ENCODE measurements at regions not wholly inside any gene's neighbourhood (a gene's known extent, or its start where the extent isn't known, plus 50 kb on each side); places are given as distances from the start of the nearest gene placed in this dataset.

DNA sequence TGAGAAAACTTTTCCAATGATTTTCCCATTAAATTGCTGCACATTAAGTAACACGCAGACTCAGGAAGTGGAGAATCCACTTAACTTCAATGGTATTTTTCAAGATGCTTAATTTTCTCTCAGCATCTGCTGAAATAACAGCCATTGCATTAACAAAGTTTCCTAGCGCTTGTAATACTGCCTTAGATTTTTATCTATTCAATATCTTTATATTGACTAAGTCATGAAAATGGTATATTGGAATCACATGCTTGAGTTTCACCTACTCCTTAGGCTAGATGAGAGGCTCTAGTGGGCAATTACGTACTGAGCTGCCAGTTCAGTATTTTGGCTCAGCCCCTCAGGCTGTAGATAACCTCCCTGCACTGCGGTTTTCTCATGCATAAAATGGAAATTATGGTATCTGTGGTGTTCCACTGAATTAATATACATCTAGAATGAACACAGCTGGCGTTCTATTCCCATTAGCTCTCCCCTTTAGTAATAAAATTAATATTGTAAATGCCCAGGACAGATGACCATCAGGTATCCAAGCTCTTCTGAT is 112.9 kb downstream of the MTX3 start:
- TF ChIP-seq CTCF (optimal IDR thresholded peaks at IDR 0.05 in 1 of 3, IDR thresholded peaks at IDR 0.05 in 1 of 3, conservative IDR thresholded peaks at IDR 0.05 in 1 of 3; ENCODE audit: extremely low read depth in 1 of 3, insufficient read depth in 2 of 3, low read length in 3 of 3) (no peak), EZH2 (IDR thresholded peaks at IDR 0.05; ENCODE audit: low read length) (no peak)

Measured in keratinocyte (primary cell).